SK-N-SH (cell line): ENCODE measurements at regions not wholly inside any gene's neighbourhood (a gene's known extent, or its start where the extent isn't known, plus 50 kb on each side); places are given as distances from the start of the nearest gene placed in this dataset.

Source experiments
- CTCF ChIA-PET: fragments of 300-600, 350-600 bp; formaldehyde crosslinking; extraction: SDS; loops from one replicate; lab custom pipeline; 2021; lab: Yijun Ruan, JAX
- POLR2A ChIA-PET: fragments of 350-600 bp; sonication (Branson Sonifier 250); formaldehyde crosslinking; extraction: SDS; loops from one replicate; lab custom pipeline; 2020; ENCODE audit warnings: antibody characterized with exemption, inconsistent platforms; lab: Yijun Ruan, JAX
- DNase-seq: peaks from one replicate; pipeline ENCODE4 v3.0.0; 2012
- H2AFZ ChIP-seq: fragments of 200-600 bp; sonication (generic); 2 replicates; pipeline ENCODE4 v1.8.1; 2016; ENCODE audit warnings: antibody characterized with exemption, mild to moderate bottlenecking, low read depth
- H3F3A ChIP-seq: fragments of 200-600 bp; sonication (generic); replicated peaks from 2 replicates; pipeline ENCODE3; 2016; ENCODE audit warnings: antibody characterized with exemption, mild to moderate bottlenecking; ENCODE audit not compliant: insufficient read depth
- H3K27ac ChIP-seq, 2 experiments: fragments of 200-500 bp in 1 of 2; fragments of 200-600 bp in 1 of 2; sonication (Bioruptor generic) in 1 of 2; sonication (generic), shearing (Covaris generic) in 1 of 2; 2 replicates each; pipeline versions ENCODE4 v1.5.1 to v1.6.1; 2014 to 2016; ENCODE audit warnings: low read depth in 2 of 2, inconsistent platforms in 1 of 2, low read length in 1 of 2, mild to moderate bottlenecking in 1 of 2, mixed read lengths in 1 of 2
- H3K27me3 ChIP-seq: fragments of 200-600 bp; sonication (generic), shearing (Covaris generic); 2 replicates; pipeline ENCODE4 v1.6.1; 2016; ENCODE audit warnings: mixed run types; ENCODE audit not compliant: insufficient read depth
- H3K36me3 ChIP-seq, 2 experiments: fragments of 200-500 bp in 1 of 2; fragments of 200-600 bp in 1 of 2; sonication (Bioruptor generic) in 1 of 2; sonication (generic) in 1 of 2; replicated peaks in 1 of 2; 2 replicates each; pipeline versions ENCODE3 to v1.5.1; 2014 to 2016; ENCODE audit warnings: low read length in 1 of 2, mild to moderate bottlenecking in 1 of 2; ENCODE audit not compliant: insufficient read depth in 2 of 2, control insufficient read depth in 1 of 2
- H3K4me1 ChIP-seq, 2 experiments: fragments of 200-500 bp in 1 of 2; fragments of 200-600 bp in 1 of 2; sonication (Bioruptor generic) in 1 of 2; sonication (generic), shearing (Covaris generic) in 1 of 2; 2 replicates each; pipeline versions ENCODE4 v1.5.1 to v1.6.1; 2014 to 2016; ENCODE audit warnings: low read depth in 1 of 2, low read length in 1 of 2, mixed run types in 1 of 2; ENCODE audit not compliant: insufficient read depth in 2 of 2, control insufficient read depth in 1 of 2
- H3K4me2 ChIP-seq: fragments of 200-600 bp; sonication (generic), shearing (Covaris generic); 2 replicates; pipeline ENCODE4 v1.6.1; 2017; ENCODE audit warnings: mixed run types
- H3K4me3 ChIP-seq, 2 experiments: fragments of 200-500 bp in 1 of 2; fragments of 200-600 bp in 1 of 2; sonication (Bioruptor generic) in 1 of 2; sonication (generic), shearing (Covaris generic) in 1 of 2; 2 replicates each; pipeline versions ENCODE4 v1.5.1 to v1.8.1; 2014 to 2016; ENCODE audit warnings: low read depth in 2 of 2, inconsistent platforms in 1 of 2, low read length in 1 of 2, mild to moderate bottlenecking in 1 of 2, mixed read lengths in 1 of 2, moderate library complexity in 1 of 2
- H3K79me2 ChIP-seq: fragments of 200-600 bp; sonication (generic); 2 replicates; pipeline ENCODE4 v1.8.1; 2017; ENCODE audit warnings: mild to moderate bottlenecking; ENCODE audit not compliant: insufficient read depth
- H3K9ac ChIP-seq: fragments of 200-600 bp; sonication (generic); 2 replicates; pipeline ENCODE4 v1.6.1; 2017; ENCODE audit warnings: mixed run types
- H3K9me2 ChIP-seq: fragments of 200-600 bp; sonication (generic); 2 replicates; pipeline ENCODE4 v1.6.1; 2017; ENCODE audit warnings: mixed run types
- H3K9me3 ChIP-seq: fragments of 200-600 bp; sonication (generic); 2 replicates; pipeline ENCODE4 v1.6.1; 2017; ENCODE audit warnings: mixed run types, mild to moderate bottlenecking, moderate library complexity
- H4K20me1 ChIP-seq: fragments of 200-600 bp; sonication (generic); 2 replicates; pipeline ENCODE4 v1.6.1; 2017; ENCODE audit warnings: mild to moderate bottlenecking, mixed run types; ENCODE audit not compliant: insufficient read depth
- EZH2phosphoT487 ChIP-seq: fragments of 200-600 bp; sonication (generic); IDR thresholded peaks from 2 replicates; pipeline ENCODE4 v1.6.1; 2017; ENCODE audit warnings: low read depth, mixed run types, mild to moderate bottlenecking, antibody characterized with exemption, moderate library complexity, borderline replicate concordance
- FOSL2 ChIP-seq: IDR thresholded peaks from 2 replicates; pipeline ENCODE4 v1.4.0; 2012; ENCODE audit warnings: low read depth, mild to moderate bottlenecking, moderate library complexity, borderline replicate concordance
- FOXJ3 ChIP-seq: sonication (generic); formaldehyde crosslinking; IDR thresholded peaks from 2 replicates; pipeline ENCODE4 v1.5.1; 2020; ENCODE audit warnings: mild to moderate bottlenecking, missing genetic modification reagents
- FOXM1 ChIP-seq: IDR thresholded peaks from 2 replicates; pipeline ENCODE4 v1.4.0; 2012; ENCODE audit warnings: low read depth, mild to moderate bottlenecking
- GABPA ChIP-seq: IDR thresholded peaks from 2 replicates; pipeline ENCODE4 v1.4.0; 2012; ENCODE audit warnings: low read depth, mild to moderate bottlenecking
- GATA2 ChIP-seq: sonication (generic); formaldehyde crosslinking; IDR thresholded peaks from 2 replicates; pipeline ENCODE4 v1.5.0; 2020; ENCODE audit warnings: mild to moderate bottlenecking, missing genetic modification reagents
- MAX ChIP-seq: IDR thresholded peaks from 2 replicates; pipeline ENCODE4 v1.4.0; 2012; ENCODE audit warnings: low read depth
- PBX3 ChIP-seq: IDR thresholded peaks from 2 replicates; pipeline ENCODE4; 2012
- RCOR1 ChIP-seq: fragments of 150-350 bp; IDR thresholded peaks from 2 replicates; pipeline ENCODE4 v1.6.1; 2017; ENCODE audit warnings: antibody characterized with exemption, low read length
- REST ChIP-seq: IDR thresholded peaks from 2 replicates; pipeline ENCODE4 v1.6.1; 2012; ENCODE audit warnings: mild to moderate bottlenecking, low read depth, low read length, moderate library complexity
- RXRA ChIP-seq: IDR thresholded peaks from 2 replicates; pipeline ENCODE4 v1.4.0; 2012; ENCODE audit warnings: low read depth, mild to moderate bottlenecking, borderline replicate concordance
- TAF1 ChIP-seq: IDR thresholded peaks from 2 replicates; pipeline ENCODE4 v1.6.1; 2012; ENCODE audit warnings: low read depth, mild to moderate bottlenecking, low read length, moderate library complexity, borderline replicate concordance
- TCF12 ChIP-seq: IDR thresholded peaks from 2 replicates; pipeline ENCODE4 v1.4.0; 2012
- USF2 ChIP-seq: fragments of 150-350 bp; IDR thresholded peaks from 2 replicates; pipeline ENCODE4 v1.6.1; 2017; ENCODE audit warnings: antibody characterized with exemption, low read length, low read depth, borderline replicate concordance
- YY1 ChIP-seq: IDR thresholded peaks from 2 replicates; pipeline ENCODE4 v1.4.0; 2012; ENCODE audit warnings: low read depth, mild to moderate bottlenecking
- ZBTB33 ChIP-seq: IDR thresholded peaks from 2 replicates; pipeline ENCODE4 v1.4.0; 2012; ENCODE audit warnings: low read depth, borderline replicate concordance
- WGBS: methylation state at CpG from one replicate; pipeline ENCODE4 v1.1.6; 2017; ENCODE audit warnings: low lambda C conversion rate; 5-methylcytosine and 5-hydroxymethylcytosine counted together

- no peaks in the 10 kb centered on the region for H3K79me2 ChIP-seq
- H4K20me1 ChIP-seq = no peaks in the 10 kb centered on the region
- no peak overlapping the region for H2AFZ ChIP-seq
- no peak overlapping the region for H3K4me3 ChIP-seq
- H3K4me1 ChIP-seq = peaks cover 0 to 5% of the 10 kb centered on the region in 2 experiments; a peak in 1 of 4 replicates
- 8% methylated on average over 5 of the region's 5 CpGs for WGBS
- POLR2A ChIA-PET = no interaction called here
- no peak overlapping the region for H3K4me2 ChIP-seq
- H3K36me3 ChIP-seq = no peaks in the 10 kb centered on the region
- no peaks in the 10 kb centered on the region for H3K27me3 ChIP-seq
- DNase-seq = no peak
- CTCF ChIA-PET = no interaction called here
- no peaks in the 10 kb centered on the region for H3F3A ChIP-seq
- H3K9me3 ChIP-seq = 0 out of 2 replicates have a peak, but pooled peaks cover 4% of the 10 kb centered on the region
- no peak overlapping the region for H3K9ac ChIP-seq
- H3K27ac ChIP-seq = no peak overlapping the region
- no peaks in the 10 kb centered on the region for H3K9me2 ChIP-seq
- TF ChIP-seq TCF12 = no peak
- TF ChIP-seq ZBTB33 = no peak
- TF ChIP-seq GABPA = no peak
- TF ChIP-seq MAX = no peak
- no peak for TF ChIP-seq FOXJ3 (CRISPR knock-in tag)
- TF ChIP-seq RXRA = no peak
- TF ChIP-seq YY1 = no peak
- no peak for TF ChIP-seq GATA2 (CRISPR knock-in tag)
- TF ChIP-seq EZH2phosphoT487 = no peak
- no peak for TF ChIP-seq FOXM1
- TF ChIP-seq TAF1 = no peak
- no peak for TF ChIP-seq RCOR1
- no peak for TF ChIP-seq FOSL2
- no peak for TF ChIP-seq REST
- TF ChIP-seq USF2 = no peak
- TF ChIP-seq PBX3 = no peak
Measured at GRCh38 chr4:180153587-180153986, 2089.6 kb upstream of the TENM3 start.
